GM12891 (cell line): ENCODE measurements at regions not wholly inside any gene's neighbourhood (a gene's known extent, or its start where the extent isn't known, plus 50 kb on each side); places are given as distances from the start of the nearest gene placed in this dataset.

Experiments
- POLR2A ChIP-seq: IDR thresholded peaks from 2 replicates; pipeline ENCODE4 v1.6.1; 2011; ENCODE audit warnings: low read depth, low read length, control low read depth
- POLR2AphosphoS5 ChIP-seq: IDR thresholded peaks from 2 replicates; pipeline ENCODE4 v1.6.1; 2011; ENCODE audit warnings: low read depth, low read length, control low read depth

DNA sequence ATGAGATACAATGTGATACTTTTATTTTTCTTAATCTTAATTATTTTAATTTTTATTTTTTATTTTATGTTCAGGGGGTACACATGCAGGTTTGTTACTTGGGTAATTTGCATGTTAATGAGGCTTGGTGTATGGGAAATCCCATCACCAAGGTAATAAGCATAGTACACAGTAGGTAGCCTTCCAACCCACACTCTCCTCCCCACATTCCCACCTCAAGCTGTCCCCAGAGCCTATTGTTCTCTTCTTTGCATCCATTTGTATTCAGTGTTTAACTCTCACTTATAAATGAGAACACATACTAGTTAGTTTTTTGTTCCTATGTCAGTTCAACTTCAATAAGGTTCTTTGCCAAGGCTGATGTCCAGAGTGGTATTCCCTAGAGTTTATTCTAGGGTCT lies 1375.4 kb downstream of the NSUN3 start:
- no peak for TF ChIP-seq POLR2A
- TF ChIP-seq POLR2AphosphoS5, result no peak
